BJ (cell line): ENCODE measurements at regions not wholly inside any gene's neighbourhood (a gene's known extent, or its start where the extent isn't known, plus 50 kb on each side); places are given as distances from the start of the nearest gene placed in this dataset.
"Not testable (repeated sequence)": the region's sequence is repeated elsewhere in the genome, so short reads cannot be mapped to it uniquely, and the experiment has no call there.

ENCODE experiments used
- CTCF ChIA-PET: fragments of 350-600 bp; formaldehyde crosslinking; extraction: SDS; loops from one replicate; lab custom pipeline; 2021; ENCODE audit warnings: antibody characterized with exemption, inconsistent platforms; lab: Yijun Ruan, JAX
- POLR2A ChIA-PET: fragments of 300-600 bp; sonication (Branson Sonifier 250); formaldehyde crosslinking; extraction: SDS; loops from one replicate; lab custom pipeline; 2021; ENCODE audit warnings: antibody characterized with exemption; lab: Charles Lee
- DNase-seq: peaks from one replicate; pipeline ENCODE4 v3.0.0-alpha.2; 2011; ENCODE audit warnings: low read depth
- H3K27me3 ChIP-seq: 2 replicates; pipeline ENCODE4 v1.6.0; 2011; ENCODE audit warnings: low read length; ENCODE audit not compliant: control insufficient read depth, insufficient read depth
- H3K36me3 ChIP-seq: 2 replicates; pipeline ENCODE4 v1.5.1; 2011; ENCODE audit warnings: low read length; ENCODE audit not compliant: control insufficient read depth, insufficient read depth
- H3K4me3 ChIP-seq: 2 replicates; pipeline ENCODE4 v1.5.1; 2011; ENCODE audit warnings: low read depth, mild to moderate bottlenecking, control low read depth, low read length
- CTCF ChIP-seq: IDR thresholded peaks from 2 replicates; pipeline ENCODE4 v1.5.1; 2011; ENCODE audit warnings: low read depth, mild to moderate bottlenecking, control low read depth, inconsistent platforms, low read length, moderate library complexity; ENCODE audit not compliant: insufficient read depth

- ChIA-PET POLR2A (no interaction called here), CTCF (no interaction called here)
- no peak for DNase-seq
- Histone ChIP-seq H3K27me3 (no peaks in the 10 kb centered on the region), H3K4me3 (no peak overlapping the region), H3K36me3 (no peaks in the 10 kb centered on the region)
- no peak for TF ChIP-seq CTCF
Observed at GRCh38 chr5:118478852-118479251, 509.5 kb downstream of the DTWD2 start.

GRCh38 chr5:118468085-118468484, 520.3 kb downstream of the DTWD2 start:
- ChIA-PET CTCF (interaction anchor here (0.9 kb wide), 1 partner anchor 14 kb away, joined by 3 read pairs; no protein-coding TSS in a partner anchor), POLR2A (no interaction called here)
- Histone ChIP-seq H3K27me3 (no peaks in the 10 kb centered on the region), H3K4me3 (no peak overlapping the region), H3K36me3 (no peaks in the 10 kb centered on the region)
- TF ChIP-seq CTCF, result no peak
- DNase-seq, result no peak

GRCh38 chr5:118467103-118467502, 521.2 kb downstream of the DTWD2 start:
- ChIA-PET CTCF (interaction anchor here (0.9 kb wide), 1 partner anchor 15 kb away, joined by 3 read pairs; no protein-coding TSS in a partner anchor), POLR2A (no interaction called here)
- DNase-seq, result no peak
- no peak for TF ChIP-seq CTCF
- no peak overlapping the region for H3K4me3 ChIP-seq
- H3K36me3 ChIP-seq, result no peaks in the 10 kb centered on the region
- H3K27me3 ChIP-seq, result no peaks in the 10 kb centered on the region

- Histone ChIP-seq H3K27me3 (no peaks in the 10 kb centered on the region), H3K36me3 (no peaks in the 10 kb centered on the region), H3K4me3 (no peak overlapping the region)
- TF ChIP-seq CTCF, result no peak
- ChIA-PET CTCF (no interaction called here), POLR2A (no interaction called here)
- DNase-seq, result no peak
Observed at GRCh38 chr5:118466418-118466817, 521.9 kb downstream of the DTWD2 start.

- H3K4me3 ChIP-seq, POLR2A ChIA-PET, H3K27me3 ChIP-seq, DNase-seq, H3K36me3 ChIP-seq, CTCF ChIA-PET: not testable (repeated sequence)
Observed at GRCh38 chr5:118462276-118462675, 526.1 kb downstream of the DTWD2 start.

GRCh38 chr5:118461436-118461835, 526.9 kb downstream of the DTWD2 start:
- TF ChIP-seq CTCF, result no peak
- no peaks in the 10 kb centered on the region for H3K27me3 ChIP-seq
- H3K36me3 ChIP-seq, result no peaks in the 10 kb centered on the region
- POLR2A ChIA-PET, result no interaction called here
- DNase-seq, result no peak
- CTCF ChIA-PET, result no interaction called here
- no peak overlapping the region for H3K4me3 ChIP-seq
